Liver (tissue), 3 donors: ENCODE measurements at regions not wholly inside any gene's neighbourhood (a gene's known extent, or its start where the extent isn't known, plus 50 kb on each side); places are given as distances from the start of the nearest gene placed in this dataset.

ENCODE experiments used
- CTCF ChIP-seq: fragments of 150-350 bp; IDR thresholded peaks from 2 replicates; pipeline ENCODE4 v1.5.1; 2017; ENCODE audit warnings: improper control_type of control experiment, low read depth, low read length; ENCODE audit not compliant: missing input control
- FOXA1 ChIP-seq: IDR thresholded peaks from 2 replicates; pipeline ENCODE4 v1.6.1; 2016; ENCODE audit warnings: antibody characterized with exemption
- RAD21 ChIP-seq, 2 donors: IDR thresholded peaks; 2 replicates each; pipeline ENCODE4 v1.6.1; 2016; ENCODE audit warnings: antibody characterized with exemption in 2 of 2, mild to moderate bottlenecking in 2 of 2
- YY1 ChIP-seq: IDR thresholded peaks from 2 replicates; pipeline ENCODE4 v1.6.1; 2016; ENCODE audit warnings: antibody characterized with exemption, mild to moderate bottlenecking
- ZBTB33 ChIP-seq: IDR thresholded peaks from 2 replicates; pipeline ENCODE4 v1.6.1; 2016; ENCODE audit warnings: antibody characterized with exemption
- donor health status: healthy.
- donor health status: healthy.

GRCh38 chr15:85937661-85938060, 142.0 kb upstream of the AGBL1 start:
- no peak for TF ChIP-seq CTCF
- TF ChIP-seq FOXA1 = no peak
- no peak for TF ChIP-seq RAD21 (IDR thresholded peaks at IDR 0.05)
- no peak for TF ChIP-seq YY1
- no peak for TF ChIP-seq ZBTB33
